H1 (cell line): ENCODE measurements at regions not wholly inside any gene's neighbourhood (a gene's known extent, or its start where the extent isn't known, plus 50 kb on each side); places are given as distances from the start of the nearest gene placed in this dataset.

Experiments used
- BRCA1 ChIP-seq: IDR thresholded peaks from 2 replicates; pipeline ENCODE4 v1.6.1; 2012; ENCODE audit warnings: low read depth, low read length, improper control_type of control experiment
- GABPA ChIP-seq: IDR thresholded peaks from 2 replicates; pipeline ENCODE4 v1.6.1; 2011; ENCODE audit warnings: mild to moderate bottlenecking, low read length, moderate library complexity, borderline replicate concordance; ENCODE audit not compliant: insufficient read depth
- MAFK ChIP-seq: IDR thresholded peaks from 2 replicates; pipeline ENCODE4 v1.6.1; 2012; ENCODE audit warnings: low read depth, mild to moderate bottlenecking, improper control_type of control experiment, low read length
- RAD21 ChIP-seq, 2 experiments: IDR thresholded peaks in 1 of 2; conservative IDR thresholded peaks in 1 of 2; 2 replicates each; pipeline ENCODE4 v1.6.1; 2011; ENCODE audit warnings: low read depth in 2 of 2, low read length in 2 of 2, improper control_type of control experiment in 1 of 2, inconsistent platforms in 1 of 2, mild to moderate bottlenecking in 1 of 2, moderate library complexity in 1 of 2
- TF ChIP-seq, protein P1 (sequence below): fragments of 300-600 bp; sonication (generic); IDR thresholded peaks from 2 replicates; pipeline ENCODE4 v1.7.1; 2012; ENCODE audit warnings: low read length, moderate library complexity, mild to moderate bottlenecking, inconsistent platforms; ENCODE audit not compliant: insufficient replicate concordance

DNA sequence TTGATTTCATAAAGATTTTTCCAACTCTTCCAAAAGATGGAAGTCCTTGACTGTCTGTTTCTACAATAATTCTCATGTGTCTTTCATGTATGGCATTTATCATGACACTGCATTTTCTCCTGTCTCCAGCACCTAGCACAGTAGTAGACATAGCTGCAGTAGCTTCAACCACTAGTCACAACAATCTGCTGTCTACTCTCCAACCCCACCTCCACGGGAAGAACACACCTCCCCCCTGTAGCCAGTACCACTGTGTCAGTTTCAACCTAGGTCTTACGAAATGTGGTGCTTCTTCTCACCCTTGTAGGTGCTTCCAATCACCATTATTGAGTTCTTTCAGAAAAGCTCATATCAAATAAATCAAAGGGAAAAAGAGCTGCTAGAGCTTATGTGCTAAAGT is 425.1 kb upstream of the ADAMTS5 start (continued):
- TF ChIP-seq, protein P1, sequence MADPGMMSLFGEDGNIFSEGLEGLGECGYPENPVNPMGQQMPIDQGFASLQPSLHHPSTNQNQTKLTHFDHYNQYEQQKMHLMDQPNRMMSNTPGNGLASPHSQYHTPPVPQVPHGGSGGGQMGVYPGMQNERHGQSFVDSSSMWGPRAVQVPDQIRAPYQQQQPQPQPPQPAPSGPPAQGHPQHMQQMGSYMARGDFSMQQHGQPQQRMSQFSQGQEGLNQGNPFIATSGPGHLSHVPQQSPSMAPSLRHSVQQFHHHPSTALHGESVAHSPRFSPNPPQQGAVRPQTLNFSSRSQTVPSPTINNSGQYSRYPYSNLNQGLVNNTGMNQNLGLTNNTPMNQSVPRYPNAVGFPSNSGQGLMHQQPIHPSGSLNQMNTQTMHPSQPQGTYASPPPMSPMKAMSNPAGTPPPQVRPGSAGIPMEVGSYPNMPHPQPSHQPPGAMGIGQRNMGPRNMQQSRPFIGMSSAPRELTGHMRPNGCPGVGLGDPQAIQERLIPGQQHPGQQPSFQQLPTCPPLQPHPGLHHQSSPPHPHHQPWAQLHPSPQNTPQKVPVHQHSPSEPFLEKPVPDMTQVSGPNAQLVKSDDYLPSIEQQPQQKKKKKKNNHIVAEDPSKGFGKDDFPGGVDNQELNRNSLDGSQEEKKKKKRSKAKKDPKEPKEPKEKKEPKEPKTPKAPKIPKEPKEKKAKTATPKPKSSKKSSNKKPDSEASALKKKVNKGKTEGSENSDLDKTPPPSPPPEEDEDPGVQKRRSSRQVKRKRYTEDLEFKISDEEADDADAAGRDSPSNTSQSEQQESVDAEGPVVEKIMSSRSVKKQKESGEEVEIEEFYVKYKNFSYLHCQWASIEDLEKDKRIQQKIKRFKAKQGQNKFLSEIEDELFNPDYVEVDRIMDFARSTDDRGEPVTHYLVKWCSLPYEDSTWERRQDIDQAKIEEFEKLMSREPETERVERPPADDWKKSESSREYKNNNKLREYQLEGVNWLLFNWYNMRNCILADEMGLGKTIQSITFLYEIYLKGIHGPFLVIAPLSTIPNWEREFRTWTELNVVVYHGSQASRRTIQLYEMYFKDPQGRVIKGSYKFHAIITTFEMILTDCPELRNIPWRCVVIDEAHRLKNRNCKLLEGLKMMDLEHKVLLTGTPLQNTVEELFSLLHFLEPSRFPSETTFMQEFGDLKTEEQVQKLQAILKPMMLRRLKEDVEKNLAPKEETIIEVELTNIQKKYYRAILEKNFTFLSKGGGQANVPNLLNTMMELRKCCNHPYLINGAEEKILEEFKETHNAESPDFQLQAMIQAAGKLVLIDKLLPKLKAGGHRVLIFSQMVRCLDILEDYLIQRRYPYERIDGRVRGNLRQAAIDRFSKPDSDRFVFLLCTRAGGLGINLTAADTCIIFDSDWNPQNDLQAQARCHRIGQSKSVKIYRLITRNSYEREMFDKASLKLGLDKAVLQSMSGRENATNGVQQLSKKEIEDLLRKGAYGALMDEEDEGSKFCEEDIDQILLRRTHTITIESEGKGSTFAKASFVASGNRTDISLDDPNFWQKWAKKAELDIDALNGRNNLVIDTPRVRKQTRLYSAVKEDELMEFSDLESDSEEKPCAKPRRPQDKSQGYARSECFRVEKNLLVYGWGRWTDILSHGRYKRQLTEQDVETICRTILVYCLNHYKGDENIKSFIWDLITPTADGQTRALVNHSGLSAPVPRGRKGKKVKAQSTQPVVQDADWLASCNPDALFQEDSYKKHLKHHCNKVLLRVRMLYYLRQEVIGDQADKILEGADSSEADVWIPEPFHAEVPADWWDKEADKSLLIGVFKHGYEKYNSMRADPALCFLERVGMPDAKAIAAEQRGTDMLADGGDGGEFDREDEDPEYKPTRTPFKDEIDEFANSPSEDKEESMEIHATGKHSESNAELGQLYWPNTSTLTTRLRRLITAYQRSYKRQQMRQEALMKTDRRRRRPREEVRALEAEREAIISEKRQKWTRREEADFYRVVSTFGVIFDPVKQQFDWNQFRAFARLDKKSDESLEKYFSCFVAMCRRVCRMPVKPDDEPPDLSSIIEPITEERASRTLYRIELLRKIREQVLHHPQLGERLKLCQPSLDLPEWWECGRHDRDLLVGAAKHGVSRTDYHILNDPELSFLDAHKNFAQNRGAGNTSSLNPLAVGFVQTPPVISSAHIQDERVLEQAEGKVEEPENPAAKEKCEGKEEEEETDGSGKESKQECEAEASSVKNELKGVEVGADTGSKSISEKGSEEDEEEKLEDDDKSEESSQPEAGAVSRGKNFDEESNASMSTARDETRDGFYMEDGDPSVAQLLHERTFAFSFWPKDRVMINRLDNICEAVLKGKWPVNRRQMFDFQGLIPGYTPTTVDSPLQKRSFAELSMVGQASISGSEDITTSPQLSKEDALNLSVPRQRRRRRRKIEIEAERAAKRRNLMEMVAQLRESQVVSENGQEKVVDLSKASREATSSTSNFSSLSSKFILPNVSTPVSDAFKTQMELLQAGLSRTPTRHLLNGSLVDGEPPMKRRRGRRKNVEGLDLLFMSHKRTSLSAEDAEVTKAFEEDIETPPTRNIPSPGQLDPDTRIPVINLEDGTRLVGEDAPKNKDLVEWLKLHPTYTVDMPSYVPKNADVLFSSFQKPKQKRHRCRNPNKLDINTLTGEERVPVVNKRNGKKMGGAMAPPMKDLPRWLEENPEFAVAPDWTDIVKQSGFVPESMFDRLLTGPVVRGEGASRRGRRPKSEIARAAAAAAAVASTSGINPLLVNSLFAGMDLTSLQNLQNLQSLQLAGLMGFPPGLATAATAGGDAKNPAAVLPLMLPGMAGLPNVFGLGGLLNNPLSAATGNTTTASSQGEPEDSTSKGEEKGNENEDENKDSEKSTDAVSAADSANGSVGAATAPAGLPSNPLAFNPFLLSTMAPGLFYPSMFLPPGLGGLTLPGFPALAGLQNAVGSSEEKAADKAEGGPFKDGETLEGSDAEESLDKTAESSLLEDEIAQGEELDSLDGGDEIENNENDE: no peak
- TF ChIP-seq GABPA (no peak), BRCA1 (no peak), RAD21 (IDR thresholded peaks at IDR 0.05 in 1 of 2, conservative IDR thresholded peaks at IDR 0.05 in 1 of 2; ENCODE audit: low read depth in 2 of 2, low read length in 2 of 2) (no peak), MAFK (no peak)
